SK-N-SH treated with all-trans-retinoic acid at 6 μM for 48 hours (cell line): ENCODE measurements at regions not wholly inside any gene's neighbourhood (a gene's known extent, or its start where the extent isn't known, plus 50 kb on each side); places are given as distances from the start of the nearest gene placed in this dataset.

Source experiments
- ARNTL ChIP-seq: fragments of 450-650 bp; formaldehyde crosslinking; IDR thresholded peaks from 2 replicates; pipeline ENCODE4 v1.5.0; 2020; ENCODE audit warnings: low read depth, mild to moderate bottlenecking, moderate library complexity, borderline replicate concordance
- CSDC2 ChIP-seq: fragments of 250-450 bp; sonication (Bioruptor Pico); IDR thresholded peaks from 2 replicates; pipeline ENCODE4 v1.5.0; 2020; ENCODE audit warnings: mild to moderate bottlenecking, moderate library complexity
- ESRRG ChIP-seq: fragments of 250-450 bp; sonication (Bioruptor Pico); IDR thresholded peaks from 2 replicates; pipeline ENCODE4 v1.6.1; 2021; ENCODE audit warnings: mild to moderate bottlenecking
- ISL1 ChIP-seq: fragments of 250-450 bp; sonication (Bioruptor Pico); IDR thresholded peaks from 2 replicates; pipeline ENCODE4 v2.1.2; 2022; ENCODE audit warnings: mild to moderate bottlenecking, moderate library complexity
- RARB ChIP-seq: fragments of 250-450 bp; sonication (Bioruptor Pico); IDR thresholded peaks from 2 replicates; pipeline ENCODE4 v1.8.0; 2021; ENCODE audit warnings: mild to moderate bottlenecking, moderate library complexity
- SNAI2 ChIP-seq: fragments of 250-450 bp; sonication (Bioruptor Pico); IDR thresholded peaks from 2 replicates; pipeline ENCODE4 v1.5.0; 2020; ENCODE audit warnings: mild to moderate bottlenecking, moderate library complexity
- ZFP3 ChIP-seq: fragments of 250-450 bp; sonication (Bioruptor Pico); IDR thresholded peaks from 2 replicates; pipeline ENCODE4 v1.5.0; 2020; ENCODE audit warnings: mild to moderate bottlenecking, moderate library complexity
- ZFP30 ChIP-seq: fragments of 450-650 bp; formaldehyde crosslinking; IDR thresholded peaks from 2 replicates; pipeline ENCODE4 v1.5.0; 2022; ENCODE audit warnings: mild to moderate bottlenecking, moderate library complexity
- TF ChIP-seq, protein P1 (sequence below): fragments of 250-450 bp; sonication (Bioruptor Pico); IDR thresholded peaks from 2 replicates; pipeline ENCODE4 v1.8.0; 2021; ENCODE audit warnings: low read depth, mild to moderate bottlenecking, moderate library complexity, borderline replicate concordance
- TF ChIP-seq, protein P2 (sequence below): fragments of 250-450 bp; sonication (Bioruptor Pico); IDR thresholded peaks from 2 replicates; pipeline ENCODE4 v1.5.1; 2020; ENCODE audit warnings: low read depth, mild to moderate bottlenecking, moderate library complexity
- TF ChIP-seq, protein P3 (sequence below): fragments of 250-450 bp; sonication (Bioruptor Pico); IDR thresholded peaks from 2 replicates; pipeline ENCODE4 v1.8.0; 2020; ENCODE audit warnings: mild to moderate bottlenecking, moderate library complexity, borderline replicate concordance
- TF ChIP-seq, protein P4 (sequence below): fragments of 250-450 bp; sonication (Bioruptor Pico); IDR thresholded peaks from 2 replicates; pipeline ENCODE4 v1.5.0; 2020; ENCODE audit warnings: mild to moderate bottlenecking, moderate library complexity

DNA sequence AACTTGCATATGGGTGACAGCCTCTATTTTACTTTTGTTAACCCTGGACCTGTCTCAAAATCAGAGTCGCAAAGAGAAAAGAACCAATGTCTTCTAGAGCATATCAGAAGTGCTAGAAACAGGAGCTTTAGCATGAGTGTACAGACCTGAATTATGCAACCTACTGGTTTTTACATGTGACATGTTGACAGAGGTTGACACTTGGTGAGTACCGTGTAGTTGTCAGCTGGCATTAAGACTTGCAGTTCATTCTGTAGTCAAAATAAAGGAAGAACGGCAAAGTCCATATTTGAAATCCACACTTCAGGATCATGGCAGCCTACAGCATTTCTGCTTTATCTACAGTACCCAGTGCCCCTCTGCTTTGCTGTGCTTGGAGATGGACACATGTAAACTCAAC is 291.9 kb upstream of the TENM3 start:
- TF ChIP-seq, protein P1, sequence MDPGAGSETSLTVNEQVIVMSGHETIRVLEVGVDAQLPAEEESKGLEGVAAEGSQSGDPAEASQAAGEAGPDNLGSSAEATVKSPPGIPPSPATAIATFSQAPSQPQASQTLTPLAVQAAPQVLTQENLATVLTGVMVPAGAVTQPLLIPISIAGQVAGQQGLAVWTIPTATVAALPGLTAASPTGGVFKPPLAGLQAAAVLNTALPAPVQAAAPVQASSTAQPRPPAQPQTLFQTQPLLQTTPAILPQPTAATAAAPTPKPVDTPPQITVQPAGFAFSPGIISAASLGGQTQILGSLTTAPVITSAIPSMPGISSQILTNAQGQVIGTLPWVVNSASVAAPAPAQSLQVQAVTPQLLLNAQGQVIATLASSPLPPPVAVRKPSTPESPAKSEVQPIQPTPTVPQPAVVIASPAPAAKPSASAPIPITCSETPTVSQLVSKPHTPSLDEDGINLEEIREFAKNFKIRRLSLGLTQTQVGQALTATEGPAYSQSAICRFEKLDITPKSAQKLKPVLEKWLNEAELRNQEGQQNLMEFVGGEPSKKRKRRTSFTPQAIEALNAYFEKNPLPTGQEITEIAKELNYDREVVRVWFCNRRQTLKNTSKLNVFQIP (CRISPR knock-in tag), result no peak
- TF ChIP-seq ESRRG (CRISPR knock-in tag) (no peak), SNAI2 (no peak), ZFP30 (CRISPR knock-in tag) (no peak), RARB (no peak), ARNTL (CRISPR knock-in tag) (no peak), ZFP3 (no peak), ISL1 (no peak), CSDC2 (CRISPR knock-in tag) (no peak)
- TF ChIP-seq, protein P2, sequence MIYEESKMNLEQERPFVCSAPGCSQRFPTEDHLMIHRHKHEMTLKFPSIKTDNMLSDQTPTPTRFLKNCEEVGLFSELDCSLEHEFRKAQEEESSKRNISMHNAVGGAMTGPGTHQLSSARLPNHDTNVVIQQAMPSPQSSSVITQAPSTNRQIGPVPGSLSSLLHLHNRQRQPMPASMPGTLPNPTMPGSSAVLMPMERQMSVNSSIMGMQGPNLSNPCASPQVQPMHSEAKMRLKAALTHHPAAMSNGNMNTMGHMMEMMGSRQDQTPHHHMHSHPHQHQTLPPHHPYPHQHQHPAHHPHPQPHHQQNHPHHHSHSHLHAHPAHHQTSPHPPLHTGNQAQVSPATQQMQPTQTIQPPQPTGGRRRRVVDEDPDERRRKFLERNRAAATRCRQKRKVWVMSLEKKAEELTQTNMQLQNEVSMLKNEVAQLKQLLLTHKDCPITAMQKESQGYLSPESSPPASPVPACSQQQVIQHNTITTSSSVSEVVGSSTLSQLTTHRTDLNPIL (CRISPR knock-in tag), result no peak
- TF ChIP-seq, protein P3, sequence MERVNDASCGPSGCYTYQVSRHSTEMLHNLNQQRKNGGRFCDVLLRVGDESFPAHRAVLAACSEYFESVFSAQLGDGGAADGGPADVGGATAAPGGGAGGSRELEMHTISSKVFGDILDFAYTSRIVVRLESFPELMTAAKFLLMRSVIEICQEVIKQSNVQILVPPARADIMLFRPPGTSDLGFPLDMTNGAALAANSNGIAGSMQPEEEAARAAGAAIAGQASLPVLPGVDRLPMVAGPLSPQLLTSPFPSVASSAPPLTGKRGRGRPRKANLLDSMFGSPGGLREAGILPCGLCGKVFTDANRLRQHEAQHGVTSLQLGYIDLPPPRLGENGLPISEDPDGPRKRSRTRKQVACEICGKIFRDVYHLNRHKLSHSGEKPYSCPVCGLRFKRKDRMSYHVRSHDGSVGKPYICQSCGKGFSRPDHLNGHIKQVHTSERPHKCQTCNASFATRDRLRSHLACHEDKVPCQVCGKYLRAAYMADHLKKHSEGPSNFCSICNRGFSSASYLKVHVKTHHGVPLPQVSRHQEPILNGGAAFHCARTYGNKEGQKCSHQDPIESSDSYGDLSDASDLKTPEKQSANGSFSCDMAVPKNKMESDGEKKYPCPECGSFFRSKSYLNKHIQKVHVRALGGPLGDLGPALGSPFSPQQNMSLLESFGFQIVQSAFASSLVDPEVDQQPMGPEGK (CRISPR knock-in tag), result no peak
- TF ChIP-seq, protein P4, sequence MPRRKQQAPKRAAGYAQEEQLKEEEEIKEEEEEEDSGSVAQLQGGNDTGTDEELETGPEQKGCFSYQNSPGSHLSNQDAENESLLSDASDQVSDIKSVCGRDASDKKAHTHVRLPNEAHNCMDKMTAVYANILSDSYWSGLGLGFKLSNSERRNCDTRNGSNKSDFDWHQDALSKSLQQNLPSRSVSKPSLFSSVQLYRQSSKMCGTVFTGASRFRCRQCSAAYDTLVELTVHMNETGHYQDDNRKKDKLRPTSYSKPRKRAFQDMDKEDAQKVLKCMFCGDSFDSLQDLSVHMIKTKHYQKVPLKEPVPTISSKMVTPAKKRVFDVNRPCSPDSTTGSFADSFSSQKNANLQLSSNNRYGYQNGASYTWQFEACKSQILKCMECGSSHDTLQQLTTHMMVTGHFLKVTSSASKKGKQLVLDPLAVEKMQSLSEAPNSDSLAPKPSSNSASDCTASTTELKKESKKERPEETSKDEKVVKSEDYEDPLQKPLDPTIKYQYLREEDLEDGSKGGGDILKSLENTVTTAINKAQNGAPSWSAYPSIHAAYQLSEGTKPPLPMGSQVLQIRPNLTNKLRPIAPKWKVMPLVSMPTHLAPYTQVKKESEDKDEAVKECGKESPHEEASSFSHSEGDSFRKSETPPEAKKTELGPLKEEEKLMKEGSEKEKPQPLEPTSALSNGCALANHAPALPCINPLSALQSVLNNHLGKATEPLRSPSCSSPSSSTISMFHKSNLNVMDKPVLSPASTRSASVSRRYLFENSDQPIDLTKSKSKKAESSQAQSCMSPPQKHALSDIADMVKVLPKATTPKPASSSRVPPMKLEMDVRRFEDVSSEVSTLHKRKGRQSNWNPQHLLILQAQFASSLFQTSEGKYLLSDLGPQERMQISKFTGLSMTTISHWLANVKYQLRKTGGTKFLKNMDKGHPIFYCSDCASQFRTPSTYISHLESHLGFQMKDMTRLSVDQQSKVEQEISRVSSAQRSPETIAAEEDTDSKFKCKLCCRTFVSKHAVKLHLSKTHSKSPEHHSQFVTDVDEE (CRISPR knock-in tag), result no peak
